ENCODE measurements at regions not wholly inside any gene's neighbourhood (a gene's known extent, or its start where the extent isn't known, plus 50 kb on each side); places are given as distances from the start of the nearest gene placed in this dataset.
"Not testable (repeated sequence)": the region's sequence is repeated elsewhere in the genome, so short reads cannot be mapped to it uniquely, and the experiment has no call there.

DNA sequence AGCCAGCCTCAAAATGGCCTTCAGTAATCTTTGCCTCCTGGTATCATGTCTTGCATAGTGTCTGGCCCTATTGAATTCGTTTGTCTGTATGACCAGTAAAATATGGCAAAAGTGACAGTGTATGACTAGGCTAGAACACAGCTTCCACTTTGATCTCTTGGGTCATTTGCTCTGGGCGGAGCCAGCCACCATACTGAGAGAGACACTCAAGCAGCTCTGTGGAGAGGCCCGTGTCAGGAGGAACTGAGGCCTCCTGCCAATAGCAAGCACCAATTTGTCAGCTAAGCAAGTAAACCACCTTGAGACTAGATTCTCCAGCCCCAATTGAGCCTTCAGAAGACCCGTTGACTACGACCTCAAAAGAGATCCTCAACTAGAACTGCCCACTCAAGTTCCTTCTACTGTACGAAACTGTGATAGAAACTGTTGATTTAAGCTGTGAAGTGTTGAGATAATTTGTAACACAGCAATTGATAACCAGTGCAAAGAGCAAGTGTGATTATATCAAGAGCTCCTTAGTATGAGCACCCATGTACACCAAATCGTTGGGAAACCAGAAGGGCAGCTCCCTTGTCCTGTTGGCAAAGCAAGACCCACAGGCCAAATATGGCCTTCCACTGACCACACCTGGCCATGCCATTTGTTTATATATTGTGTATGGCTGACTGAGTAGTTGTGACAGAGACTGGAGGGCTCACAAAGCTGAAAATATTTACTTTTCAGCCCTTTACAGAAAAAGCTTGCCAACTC, 52.7 kb upstream of the SERBP1 start:
- no peak for DNase-seq (ENCODE audit: low read depth)

DNA sequence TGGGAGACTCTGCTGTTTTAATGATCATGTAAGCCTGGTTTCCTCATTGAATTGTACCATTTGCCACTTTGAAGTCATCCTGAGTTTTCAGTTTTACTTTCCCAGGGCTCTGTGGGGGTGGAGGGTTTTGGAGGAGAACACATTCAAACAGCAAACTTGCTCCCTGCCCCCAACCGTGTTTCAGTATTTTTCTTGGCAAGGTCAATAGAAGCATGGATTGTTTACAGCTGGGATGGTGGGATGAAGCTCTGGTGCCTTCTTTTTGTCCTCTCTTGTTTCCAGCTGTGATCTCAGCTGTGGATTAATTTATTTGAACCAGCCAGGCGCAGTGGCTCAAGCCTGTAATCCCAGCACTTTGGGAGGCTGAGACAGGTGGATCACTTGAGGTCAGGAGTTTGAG, 54.3 kb upstream of the SERBP1 start:
- DNase-seq (ENCODE audit: low read depth): no peak

DNA sequence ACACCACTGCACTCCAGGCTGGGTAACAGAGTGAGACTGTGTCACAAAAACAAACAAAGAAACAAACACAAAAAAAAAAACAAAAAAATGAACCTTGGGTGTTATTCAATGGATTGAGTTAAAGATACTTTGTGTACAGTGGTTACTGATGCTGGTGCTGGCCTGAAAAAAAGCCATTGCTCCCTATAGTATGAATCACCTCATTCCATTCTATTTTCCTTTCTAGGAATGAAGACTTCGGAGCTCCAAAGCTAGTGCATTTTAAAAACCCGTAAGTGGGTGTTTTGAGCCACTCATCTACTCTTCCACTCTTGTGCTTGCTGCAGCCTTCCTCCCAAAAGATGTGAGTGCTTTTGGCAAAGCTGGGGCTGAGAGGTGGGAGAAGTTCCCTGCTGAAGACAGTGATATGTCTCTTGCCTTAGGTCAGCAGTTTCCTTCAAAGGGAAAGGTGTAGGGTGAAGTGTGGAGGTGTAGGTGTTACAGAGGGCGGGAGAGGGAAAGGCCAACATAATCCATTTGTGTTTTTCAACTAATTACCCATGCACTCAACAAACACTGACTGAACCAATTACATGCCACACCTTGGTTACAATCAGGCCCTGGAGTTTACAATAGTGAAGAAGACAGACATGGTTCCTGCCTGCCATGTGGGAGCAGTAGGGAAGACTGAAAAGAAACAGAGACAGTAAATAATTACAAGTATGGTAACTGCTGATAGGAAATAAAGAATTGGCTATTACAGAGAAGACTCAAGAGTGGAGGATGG, 55.0 kb upstream of the SERBP1 start:
- DNase-seq (ENCODE audit: low read depth): no peak

DNA sequence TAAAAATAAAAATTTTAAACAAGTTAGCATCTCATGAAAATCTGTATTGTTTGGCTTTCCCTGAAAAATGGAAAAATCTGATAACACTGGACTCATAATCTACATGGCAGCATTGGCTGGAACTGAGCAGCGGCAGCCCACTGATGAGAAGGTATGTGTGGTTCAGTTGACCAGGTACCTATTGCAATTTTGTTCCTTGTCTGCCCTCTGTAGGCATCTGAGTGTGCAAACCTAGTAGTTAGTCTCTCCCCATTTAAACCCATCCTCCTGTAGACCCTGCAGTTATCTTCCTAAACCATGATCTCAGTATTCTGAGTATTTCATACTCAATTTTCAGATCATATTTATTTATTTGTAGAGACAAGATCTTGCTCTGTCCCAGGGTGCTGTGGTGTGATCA, 59.4 kb upstream of the SERBP1 start:
- DNase-seq (ENCODE audit: low read depth): peak; percentile 17

GRCh38 chr1:67491280-67491679, 61.1 kb upstream of the SERBP1 start:
- DNase-seq (ENCODE audit: low read depth): no peak

- no peak for DNase-seq (ENCODE audit: low read depth)
Measured at GRCh38 chr1:67493148-67493547, 62.9 kb upstream of the SERBP1 start.

GRCh38 chr1:67495327-67495726, 65.1 kb upstream of the SERBP1 start:
- DNase-seq (ENCODE audit: low read depth): no peak

DNA sequence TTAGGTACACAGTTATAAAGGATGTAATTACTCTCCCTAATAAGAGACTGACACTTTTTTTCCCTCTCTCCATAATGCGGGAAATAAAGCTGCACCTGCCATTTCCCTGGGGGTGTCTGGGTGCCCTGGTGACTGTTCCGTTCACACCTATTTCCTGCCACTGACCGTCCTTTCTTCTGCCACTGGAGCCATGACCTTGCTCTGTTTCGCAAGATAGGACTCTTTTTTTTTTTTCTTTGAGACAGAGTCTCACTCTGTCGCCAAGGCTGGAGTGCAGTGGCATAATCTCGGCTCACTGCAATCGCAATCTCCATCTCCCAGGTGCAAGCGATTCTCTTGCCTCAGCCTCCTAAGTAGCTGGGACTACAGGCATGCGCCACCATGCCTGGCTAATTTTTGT, 66.1 kb upstream of the SERBP1 start:
- no peak for DNase-seq (ENCODE audit: low read depth)

GRCh38 chr1:67500413-67500959, 70.3 kb upstream of the SERBP1 start:
- peak; percentile 88 for DNase-seq (ENCODE audit: low read depth)

GRCh38 chr1:67503974-67504373, 73.8 kb upstream of the SERBP1 start:
- no peak for DNase-seq (ENCODE audit: low read depth)

DNA sequence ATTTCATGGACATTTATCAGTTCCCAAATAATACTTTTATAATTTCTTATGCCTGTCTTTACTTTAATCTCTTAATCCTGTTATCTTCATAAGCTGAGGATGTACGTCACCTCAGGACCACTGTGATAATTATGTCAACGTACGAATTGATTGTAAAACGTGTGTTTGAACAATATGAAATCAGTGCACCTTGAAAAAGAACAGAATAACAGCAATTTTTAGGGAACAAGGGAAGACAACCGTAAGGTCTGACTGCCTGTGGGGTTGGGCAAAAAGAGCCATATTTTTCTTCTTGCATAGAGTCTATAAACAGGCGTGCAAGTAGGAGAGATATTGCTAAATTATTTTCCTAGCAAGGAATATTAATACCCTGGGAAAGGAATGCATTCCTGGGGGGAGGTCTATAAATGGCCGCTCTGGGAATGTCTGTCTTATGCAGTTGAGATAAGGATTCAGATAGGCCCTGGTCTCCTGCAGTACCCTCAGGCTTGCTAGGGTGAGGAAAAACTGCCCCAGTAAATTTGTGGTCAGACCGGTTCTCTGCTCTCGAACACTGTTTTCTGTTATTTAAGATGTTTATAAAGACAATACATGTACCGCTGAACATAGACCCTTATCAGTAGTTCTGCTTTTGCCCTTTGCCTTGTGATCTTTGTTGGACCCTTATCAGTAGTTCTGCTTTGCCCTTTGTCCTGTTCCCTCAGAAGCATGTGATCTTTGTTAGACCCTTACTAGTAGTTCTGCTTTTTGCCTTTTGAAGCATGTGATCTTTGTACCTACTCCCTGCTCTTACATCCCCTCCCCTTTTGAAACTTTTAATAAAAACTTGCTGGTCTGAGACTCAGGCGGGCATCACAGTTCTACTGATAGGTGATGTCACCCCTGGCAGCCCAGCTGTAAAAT, 83.4 kb upstream of the SERBP1 start:
- not testable (repeated sequence) for DNase-seq (ENCODE audit: low read depth)

GRCh38 chr1:67514300-67514699, 84.1 kb upstream of the SERBP1 start:
- no peak for DNase-seq (ENCODE audit: low read depth)

DNA sequence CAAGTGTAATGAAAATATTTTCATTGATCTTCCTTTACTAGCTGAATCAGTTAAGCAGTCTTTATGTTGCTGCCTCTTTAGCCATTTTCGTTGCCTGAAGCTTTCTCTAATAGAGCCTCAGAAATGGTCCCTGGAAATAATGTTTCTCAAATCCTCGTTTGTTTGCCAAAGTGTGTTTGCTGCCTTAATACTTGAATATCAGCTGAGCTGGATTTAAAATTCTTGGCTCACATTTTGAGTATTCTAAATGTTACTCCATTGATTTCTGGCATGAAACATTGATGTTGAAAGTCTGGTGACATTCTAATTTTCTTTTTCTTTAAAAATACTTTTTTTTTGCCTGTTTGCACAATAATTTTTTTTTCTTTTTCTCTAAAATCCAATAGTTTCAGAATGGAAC, 84.6 kb upstream of the SERBP1 start:
- no peak for DNase-seq (ENCODE audit: low read depth)

- no peak for DNase-seq (ENCODE audit: low read depth)
Measured at GRCh38 chr1:67515324-67516080, 85.3 kb upstream of the SERBP1 start.

DNA sequence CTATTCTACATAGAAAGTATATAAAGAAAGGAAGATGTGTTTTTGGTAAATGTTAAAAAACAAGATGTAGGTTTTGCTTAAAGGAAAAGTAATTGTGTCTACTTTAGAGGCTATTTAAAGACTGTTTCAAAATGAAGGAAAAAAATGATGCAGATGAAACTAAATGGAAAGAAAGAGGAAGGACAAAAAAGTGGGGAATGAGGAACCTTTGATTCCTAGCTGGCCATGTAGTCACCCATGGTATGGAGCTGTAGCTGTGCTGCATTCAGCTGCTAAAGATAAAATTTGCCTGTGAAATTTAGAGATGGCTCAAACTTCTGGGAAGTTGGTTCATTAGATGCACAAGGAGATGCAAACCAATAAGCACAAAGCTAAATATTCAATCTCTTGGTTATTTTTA, 86.8 kb upstream of the SERBP1 start:
- no peak for DNase-seq (ENCODE audit: low read depth)

GRCh38 chr1:67522001-67522441, 91.8 kb upstream of the SERBP1 start:
- peak; percentile 13 for DNase-seq (ENCODE audit: low read depth)

- no peak for DNase-seq (ENCODE audit: low read depth)
Measured at GRCh38 chr1:67522793-67523192, 92.6 kb upstream of the SERBP1 start.

- DNase-seq (ENCODE audit: low read depth): peak; percentile 37
Measured at GRCh38 chr1:67524143-67525052, 94.2 kb upstream of the SERBP1 start.

- DNase-seq (ENCODE audit: low read depth): no peak
Measured at GRCh38 chr1:67525053-67525760, 95.0 kb upstream of the SERBP1 start.

DNA sequence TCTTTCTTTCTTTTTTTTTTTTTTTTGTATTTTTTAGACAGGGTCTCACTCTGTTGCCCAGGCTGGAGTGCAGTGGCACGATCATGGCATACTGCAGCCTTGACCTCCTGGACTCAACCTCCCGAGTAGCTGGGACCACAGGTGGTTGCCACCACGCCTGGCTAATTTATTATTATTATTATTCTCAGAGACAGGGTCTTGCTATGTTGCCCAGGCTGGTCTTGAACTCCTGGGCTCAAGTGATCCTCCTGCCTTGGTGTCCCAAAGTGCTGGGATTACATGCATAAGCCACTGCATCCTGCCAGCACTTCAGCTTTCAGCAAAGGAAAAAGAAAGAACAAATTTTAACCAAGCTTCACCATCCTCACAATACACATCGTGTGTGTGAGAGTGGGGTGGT, 97.9 kb upstream of the SERBP1 start:
- no peak for DNase-seq (ENCODE audit: low read depth)

All from ELR (cell line).